GM21737 (cell line): ENCODE measurements at regions not wholly inside any gene's neighbourhood (a gene's known extent, or its start where the extent isn't known, plus 50 kb on each side); places are given as distances from the start of the nearest gene placed in this dataset.

ENCODE experiments used
- ATAC-seq: cut with Tn5 transposase; IDR thresholded peaks from one replicate; pipeline ENCODE4 v1.9.1; 2021; ENCODE audit warnings: mild to moderate bottlenecking, moderate library complexity; ENCODE audit not compliant: unreplicated experiment

DNA sequence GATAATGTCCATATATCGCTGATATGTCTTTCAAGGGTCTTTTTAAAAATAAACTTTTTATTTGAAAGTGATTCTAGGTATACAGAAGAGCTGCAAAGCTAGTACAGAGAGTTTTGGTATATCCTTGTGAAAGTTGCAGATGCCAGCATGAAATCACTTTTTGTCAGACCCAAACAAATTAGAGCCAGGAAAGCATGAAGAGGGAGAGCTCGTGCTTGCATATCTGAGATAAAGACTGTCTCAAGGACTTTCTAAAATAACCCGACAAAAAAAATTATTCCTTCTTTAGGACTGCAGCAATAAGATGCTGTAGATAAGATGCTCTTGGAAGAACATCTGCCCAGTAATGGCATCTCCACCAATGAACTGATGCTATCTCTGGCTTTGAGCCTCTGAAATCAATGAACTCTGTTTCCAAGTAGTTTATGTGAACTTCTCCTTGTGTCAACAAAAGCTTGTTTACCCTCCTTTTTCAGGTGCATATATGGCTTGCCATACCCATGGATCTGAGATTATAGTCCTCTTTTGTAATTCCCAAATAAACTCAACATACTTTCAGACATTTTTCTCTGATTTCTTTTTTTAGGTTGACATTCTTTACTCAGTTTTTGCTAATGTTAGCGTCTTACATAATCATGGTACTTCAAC, 774.6 kb upstream of the FAM98A start:
- ATAC-seq = no peak

DNA sequence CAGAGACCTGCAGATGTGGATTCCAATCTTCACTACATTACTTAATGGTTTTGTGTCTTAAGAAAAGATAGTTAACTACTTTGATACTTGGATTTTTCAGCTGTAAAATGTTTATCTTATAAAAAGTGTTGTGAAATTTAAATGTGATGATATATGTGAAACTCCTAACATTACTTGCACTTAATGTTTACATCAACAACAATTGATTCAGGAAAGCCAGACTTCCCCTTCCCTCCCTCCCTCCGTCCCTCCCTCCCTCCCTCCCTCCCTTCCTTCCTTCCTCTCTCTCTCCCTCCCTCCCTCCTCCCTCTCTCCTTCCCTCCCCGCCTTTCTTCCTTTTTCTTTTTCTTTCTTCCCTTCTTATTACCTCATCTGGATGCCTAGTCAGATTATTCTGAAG, 773.9 kb upstream of the FAM98A start:
- no peak for ATAC-seq

DNA sequence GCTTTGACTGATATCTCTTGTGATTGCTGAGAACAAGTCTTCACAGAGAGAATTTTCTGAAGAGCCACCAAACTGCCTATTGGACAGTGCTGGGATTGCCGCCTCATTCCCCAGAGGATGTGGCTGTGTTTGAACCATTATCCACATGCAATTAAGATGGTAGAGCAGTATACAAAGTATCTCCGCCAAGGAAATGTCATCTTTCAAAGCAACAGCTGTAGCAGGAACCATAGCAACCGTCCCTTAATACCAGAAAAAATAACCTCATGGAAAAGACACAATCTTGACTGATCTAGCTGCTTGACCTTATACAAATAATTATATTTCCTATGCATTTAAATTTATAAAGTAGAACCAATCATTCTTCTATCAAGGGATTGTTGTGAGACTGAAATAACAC, 772.6 kb upstream of the FAM98A start:
- ATAC-seq = no peak

DNA sequence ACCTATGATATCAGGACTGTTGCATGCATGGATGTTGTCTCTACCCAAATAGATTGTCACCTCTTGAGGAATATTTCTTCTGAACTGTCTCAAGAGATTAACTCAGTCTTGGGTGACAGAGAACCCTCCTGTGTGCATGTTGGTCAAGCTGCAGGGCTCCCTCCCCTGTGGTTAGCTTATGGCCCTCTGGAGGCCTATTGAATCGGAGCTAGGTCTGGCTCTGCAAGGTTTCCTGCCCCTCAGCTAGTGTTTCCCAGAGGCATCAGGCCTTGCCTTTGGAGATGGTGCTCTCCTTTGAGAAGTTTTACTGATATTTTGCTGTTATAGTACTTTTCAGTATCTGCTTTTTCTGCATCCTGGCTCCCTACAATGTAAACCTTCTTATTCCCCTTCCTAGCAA, 769.2 kb upstream of the FAM98A start:
- no peak for ATAC-seq

DNA sequence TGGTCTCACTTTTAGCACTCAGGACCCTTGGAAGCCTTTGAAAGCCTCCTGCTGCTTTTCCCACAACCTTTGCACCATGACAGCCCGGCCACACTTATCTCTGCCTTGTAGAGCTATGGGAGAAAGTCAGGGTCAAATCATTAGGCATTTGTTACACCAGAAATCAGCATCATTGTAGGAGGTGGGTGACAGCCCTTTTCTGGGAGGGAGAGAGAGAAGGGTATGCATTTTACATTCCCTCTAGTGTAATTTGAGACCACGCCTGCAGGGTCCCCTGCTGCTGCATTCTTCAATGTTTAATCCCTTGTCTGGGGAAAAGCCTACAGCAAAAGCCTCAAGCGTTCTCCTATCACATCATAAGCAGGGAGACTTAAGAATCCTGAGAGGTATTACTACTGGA, 766.8 kb upstream of the FAM98A start:
- ATAC-seq = no peak

DNA sequence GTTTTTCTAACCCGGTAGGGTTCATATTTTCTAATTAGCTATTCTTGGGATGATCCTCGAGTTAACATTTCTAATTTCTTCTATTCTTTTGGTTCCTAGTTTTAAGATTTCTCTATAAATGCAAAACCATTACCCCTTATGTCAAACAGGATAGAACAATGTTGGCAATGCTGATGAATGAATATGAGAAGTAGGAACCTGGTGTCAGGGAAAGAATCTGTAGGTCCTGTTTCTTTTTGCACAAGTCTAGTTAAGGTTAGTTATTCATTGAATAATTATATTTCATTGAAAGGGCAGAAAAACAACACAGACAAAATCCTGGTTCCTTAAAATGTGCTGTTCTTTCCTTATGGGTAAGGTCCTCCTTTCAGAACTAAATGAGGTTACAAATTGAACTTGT, 766.4 kb upstream of the FAM98A start:
- ATAC-seq = no peak

DNA sequence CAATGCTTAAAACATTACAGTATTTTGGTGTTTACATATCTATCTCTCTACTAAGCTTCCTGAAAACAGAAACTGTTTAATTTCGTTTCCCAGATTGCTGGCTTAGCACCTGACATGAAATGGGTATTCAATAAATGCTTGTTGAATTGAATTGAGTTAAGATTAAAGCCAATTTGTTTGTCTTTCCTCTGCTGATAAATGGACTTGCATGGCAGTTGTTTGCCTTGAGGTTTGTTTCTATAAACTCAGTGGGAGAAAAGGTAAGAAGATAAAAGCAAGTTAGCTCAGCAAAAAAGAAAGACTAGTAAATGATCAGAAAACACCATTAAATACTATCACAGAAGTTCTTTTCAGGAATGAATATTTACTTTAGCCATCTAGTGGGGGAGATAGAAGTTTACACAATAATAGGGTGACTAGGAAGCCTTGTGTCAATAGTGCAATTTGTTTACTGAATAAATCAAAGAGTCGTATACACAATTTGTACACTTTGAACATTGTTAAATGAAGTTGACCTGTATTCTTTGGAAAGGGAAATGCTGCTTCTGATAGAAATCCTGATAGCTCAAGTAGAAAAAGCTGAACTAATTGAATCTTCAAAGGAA, 754.5 kb upstream of the FAM98A start:
- no peak for ATAC-seq

DNA sequence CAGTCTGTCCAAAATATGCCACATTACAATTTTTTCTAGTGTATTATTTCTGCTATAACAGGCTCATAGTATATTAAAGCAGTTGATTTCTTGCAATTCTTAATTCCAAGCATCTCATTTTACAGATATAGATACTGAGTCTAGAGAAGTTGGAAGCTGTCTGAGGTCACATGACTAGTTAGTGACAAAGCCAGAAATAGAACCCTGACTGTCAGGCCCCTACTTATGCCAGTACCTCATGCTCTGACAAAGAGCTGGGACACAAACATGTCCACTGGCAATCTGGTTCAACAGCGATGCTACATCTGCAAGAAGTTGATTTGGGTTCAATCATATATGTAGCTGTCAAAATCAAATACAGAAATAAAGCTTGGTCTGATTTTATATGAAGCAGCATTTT, 750.4 kb upstream of the FAM98A start:
- ATAC-seq = no peak

DNA sequence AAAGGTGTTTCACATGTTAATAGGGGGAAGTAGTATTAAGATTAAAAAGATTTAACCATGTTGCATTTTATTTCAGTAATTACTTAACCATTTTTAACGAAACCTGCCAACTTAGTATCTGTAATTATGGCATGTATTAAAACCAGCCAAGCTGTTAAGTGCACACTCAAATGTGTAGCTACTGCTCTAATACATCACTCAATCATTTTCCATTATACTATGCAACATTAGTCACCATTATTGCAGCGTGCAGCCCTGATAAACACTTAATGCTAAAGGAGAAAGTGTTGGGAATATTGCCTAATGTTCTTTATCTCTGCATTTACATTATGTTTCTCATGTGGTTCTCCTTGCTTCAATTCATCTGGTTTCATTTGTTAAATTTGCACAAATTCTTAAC, 745.9 kb upstream of the FAM98A start:
- ATAC-seq = no peak

DNA sequence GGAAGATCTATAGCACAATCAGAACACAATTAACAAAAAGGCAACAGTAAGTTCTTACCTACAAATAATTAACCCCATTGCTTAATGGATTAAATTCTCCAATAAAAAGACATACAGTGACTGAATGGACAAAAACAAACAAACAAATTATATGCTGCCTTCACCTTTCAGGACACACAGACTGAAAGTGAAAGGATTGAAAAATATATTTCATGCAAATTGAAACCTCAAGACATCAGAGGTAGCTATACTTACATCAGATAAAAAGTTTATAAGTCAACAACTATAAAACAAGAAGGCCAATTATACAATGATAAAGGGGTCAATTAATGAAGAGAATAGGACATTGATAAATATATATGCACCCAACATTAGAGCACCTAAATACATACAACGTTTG, 741.2 kb upstream of the FAM98A start:
- no peak for ATAC-seq

DNA sequence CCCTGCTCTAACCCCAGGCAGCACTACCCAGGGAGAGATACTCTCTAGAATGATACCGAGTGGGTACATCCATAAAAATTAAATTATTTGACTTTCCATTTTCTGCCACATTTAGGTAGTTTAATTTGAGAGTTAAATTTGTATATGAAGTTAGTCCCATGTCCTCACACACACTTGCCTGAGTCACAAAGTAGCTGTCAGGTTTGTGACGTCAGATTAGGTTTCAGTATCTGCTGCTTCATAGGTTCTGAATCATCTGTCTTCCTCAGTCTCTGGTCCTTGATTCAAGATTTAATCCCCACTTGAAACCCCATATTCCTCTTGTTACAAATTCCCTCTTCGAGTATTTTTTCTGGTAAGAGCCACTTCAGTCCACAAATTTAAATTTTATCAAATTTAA, 738.6 kb upstream of the FAM98A start:
- ATAC-seq = no peak

DNA sequence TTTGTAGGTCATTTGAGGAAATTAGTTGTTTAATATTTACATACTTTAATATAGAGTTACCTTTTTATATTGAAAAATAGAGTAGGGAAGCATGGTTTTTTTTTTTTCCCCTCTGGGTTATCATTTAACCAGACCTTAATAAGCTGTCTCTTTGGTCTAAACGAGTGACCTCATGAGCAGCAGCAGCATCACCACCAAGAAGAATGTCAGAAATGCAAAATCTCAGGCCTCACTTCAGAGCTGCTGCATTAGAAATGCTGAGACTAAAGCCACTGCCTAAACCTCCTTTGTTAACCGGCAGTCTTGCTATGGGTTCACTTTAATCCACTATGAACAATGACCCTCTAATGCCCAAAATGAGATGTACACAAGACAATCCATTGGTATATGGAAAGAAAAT, 733.7 kb upstream of the FAM98A start:
- ATAC-seq = no peak

DNA sequence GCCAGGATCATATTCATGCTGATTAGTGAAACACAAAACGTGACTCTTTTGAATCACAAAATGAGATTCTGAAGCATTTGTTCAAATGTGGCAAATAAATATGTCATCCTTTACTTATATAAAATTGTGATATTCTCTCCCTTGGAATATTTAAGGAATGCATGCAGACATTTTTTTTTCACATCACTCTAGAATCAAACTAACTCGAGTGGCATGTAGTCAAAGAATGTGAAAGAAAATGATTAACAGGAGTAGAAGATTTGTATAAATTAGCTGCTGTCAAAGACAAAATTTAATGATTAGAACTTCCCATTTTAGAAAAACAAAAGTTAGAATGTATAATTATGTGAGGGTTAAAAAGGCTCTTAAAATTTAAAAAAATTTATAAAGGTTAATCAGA, 721.0 kb upstream of the FAM98A start:
- no peak for ATAC-seq

DNA sequence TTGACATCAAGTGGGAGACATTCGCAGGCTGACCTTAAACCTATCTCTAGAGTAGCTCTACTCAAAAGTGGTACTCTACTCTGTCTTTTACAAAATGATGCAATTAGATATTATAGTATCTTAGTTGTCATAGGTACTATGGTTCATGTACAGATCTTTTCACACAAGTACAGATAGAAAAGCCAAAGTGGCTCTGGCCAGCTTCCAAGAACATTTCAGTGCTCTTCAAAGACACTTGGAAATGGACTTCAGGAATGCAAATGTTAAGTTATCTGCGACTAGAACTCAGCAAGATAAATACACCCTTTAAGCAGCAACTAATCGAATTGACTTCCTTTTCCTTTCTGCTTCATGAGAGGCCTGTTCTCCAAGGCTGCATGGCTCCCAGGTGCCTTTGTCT, 718.7 kb upstream of the FAM98A start:
- no peak for ATAC-seq

DNA sequence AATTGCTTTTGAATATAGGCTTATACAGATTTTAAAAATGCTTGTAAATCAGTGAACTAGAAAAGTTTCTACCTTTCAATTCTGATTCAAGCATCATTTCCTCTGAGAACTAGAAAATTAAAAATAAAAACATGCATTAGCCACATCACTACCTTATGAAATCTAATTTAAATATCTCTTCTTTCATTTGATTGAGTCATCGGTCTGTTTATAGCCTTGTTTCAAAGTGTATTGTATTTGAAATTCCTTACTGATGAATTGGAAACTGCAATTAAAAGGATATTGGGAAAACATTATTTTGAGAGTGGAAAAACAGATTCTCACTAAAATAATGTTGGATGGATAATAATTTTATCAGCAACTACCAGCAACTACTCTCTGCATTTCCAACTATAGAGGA, 717.7 kb upstream of the FAM98A start:
- no peak for ATAC-seq

DNA sequence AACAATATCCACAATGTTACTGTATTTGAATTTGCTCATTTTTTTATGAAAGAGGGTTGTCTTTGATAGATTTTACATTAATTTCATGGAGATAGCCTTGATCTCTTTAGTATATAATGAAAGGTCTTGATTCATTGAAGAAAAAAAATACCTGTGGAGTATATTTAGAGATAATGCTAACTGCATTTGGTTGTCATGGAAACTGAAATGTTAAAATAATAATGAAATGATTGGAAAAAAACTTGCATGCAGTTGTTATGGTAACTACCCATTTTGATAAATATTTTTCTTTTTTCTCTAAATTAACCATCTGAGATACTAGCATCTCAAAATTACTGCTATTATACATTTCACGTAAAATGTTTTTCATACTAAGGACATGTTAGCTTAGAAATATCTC, 712.7 kb upstream of the FAM98A start:
- ATAC-seq = no peak

DNA sequence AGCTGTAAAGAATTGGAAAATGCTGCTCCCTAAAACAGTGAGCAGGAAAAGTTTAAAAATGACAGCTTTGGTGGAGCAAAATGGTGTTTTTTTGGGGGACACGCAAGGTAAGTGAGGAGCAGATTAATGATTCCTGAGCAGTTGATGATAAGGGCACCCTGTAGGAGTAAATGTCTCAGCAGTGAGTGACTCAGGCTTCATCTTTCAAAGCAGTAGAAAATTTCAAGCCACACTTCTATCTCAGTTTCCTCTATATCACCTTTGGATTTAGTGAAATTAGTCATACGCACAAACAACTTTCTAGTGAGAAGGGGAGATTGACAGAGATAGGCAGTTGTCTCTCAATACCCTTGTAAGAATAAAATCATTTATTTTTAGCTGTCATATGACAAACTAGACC, 709.0 kb upstream of the FAM98A start:
- no peak for ATAC-seq

DNA sequence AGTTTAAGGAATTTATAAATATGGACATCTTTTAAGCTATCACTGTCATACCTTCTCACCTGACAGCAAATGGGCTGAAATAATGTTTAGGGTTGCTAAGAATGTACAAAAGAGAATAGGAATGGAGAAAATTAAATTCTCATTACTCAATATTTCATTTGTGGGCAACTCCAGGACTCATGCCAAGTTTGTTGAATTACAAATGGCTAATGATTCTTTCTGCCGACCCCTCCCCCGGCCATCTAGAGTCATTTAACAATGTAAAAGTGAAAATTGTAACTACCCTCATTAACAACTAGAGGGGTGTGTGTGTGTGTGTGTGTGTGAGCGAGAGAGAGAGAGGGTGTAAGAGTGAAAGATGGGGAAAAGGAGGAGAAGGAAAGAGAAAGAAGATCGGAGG, 708.5 kb upstream of the FAM98A start:
- no peak for ATAC-seq

DNA sequence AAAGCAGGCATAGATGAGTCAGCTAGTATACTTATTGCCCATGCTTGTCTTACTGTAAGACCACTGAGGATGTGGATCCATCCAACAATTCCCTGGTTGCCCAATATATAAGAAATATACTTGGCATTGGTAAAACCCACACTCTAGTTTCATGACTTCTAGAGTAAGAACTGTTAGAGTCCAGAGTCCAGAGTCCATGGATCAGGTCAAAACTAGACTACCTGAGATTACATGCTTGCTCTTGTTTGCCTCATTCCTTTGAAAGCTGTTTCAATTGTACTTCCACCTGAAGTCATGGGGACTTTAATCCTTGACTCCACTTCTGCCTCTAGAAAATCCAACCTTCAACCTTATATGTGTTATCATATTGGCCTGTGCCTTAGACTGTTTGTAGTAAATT, 707.6 kb upstream of the FAM98A start:
- ATAC-seq = no peak

DNA sequence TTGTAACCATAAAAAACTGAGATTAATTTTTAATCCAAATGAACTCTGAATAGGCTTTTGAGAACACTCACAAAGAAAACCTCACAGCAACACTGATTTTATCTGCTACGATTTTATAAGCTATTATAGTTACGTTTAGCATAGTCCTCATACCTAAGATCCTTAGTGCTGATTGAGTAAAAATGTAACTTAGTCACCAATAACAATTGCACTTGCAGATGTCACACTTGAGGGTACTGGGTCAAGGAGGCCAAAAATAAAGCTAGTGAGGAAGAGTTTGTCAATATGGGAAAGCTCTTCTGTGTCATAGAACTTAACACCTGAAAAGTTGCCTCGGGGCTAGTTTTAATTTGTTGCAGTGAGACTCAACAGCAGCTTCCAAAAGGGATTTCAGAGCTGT, 706.5 kb upstream of the FAM98A start:
- no peak for ATAC-seq

DNA sequence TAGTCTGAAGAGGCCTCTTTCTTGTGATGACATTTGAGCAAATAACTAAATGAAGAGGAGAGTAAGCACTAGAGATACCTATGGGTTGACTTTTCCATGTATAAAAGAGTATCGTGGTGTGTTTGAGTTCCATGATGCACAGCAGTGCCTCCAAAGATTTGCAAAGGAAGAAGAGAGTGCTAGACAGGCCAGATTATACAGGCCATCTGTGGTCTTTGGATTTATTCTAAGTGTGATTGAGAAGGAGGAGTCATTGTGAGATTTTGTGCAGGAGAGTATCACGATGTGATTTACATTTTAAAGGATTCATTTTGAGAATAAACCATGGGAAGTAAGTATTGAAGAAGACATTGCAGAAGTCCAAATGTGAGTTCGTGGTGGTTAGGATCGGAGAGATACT, 695.9 kb upstream of the FAM98A start:
- no peak for ATAC-seq

DNA sequence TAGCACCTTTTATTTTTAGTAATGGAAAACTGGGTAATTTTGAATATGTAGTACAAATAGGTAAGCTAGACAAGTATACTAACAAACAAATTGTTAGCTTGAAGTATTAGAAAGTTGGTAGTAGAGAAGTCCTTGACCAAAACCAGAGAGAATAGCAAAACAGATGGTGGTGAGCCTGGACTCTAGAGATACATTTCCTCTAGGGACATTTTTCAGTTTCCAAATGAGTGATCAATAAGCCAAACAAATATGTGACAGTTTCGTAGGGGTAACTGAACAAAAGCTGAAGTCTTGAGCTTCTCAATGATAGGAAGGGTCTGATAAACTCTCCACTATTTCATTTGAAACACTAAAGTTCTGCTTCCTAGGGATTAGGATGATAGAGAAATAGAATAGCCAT, 692.0 kb upstream of the FAM98A start:
- ATAC-seq = no peak

DNA sequence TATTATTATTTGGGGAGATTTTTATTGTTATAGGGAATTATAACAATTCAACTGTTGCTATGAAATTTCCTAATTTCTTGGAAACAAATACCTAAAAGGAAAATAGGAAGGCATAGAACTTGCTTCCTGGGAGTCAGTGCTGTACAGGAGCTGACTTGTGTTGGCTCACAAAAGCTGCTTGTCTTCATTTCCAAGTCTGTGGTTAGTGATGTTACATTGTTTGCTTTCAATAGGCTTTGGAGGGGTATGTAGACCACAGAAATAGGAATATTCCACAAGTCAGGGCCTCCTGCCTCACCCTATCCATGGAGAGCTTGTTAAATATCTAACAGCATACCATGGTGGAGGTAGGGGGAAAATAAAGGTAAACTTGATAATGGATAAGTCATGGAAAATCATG, 688.9 kb upstream of the FAM98A start:
- no peak for ATAC-seq
